AG04450 (cell line): ENCODE measurements at regions not wholly inside any gene's neighbourhood (a gene's known extent, or its start where the extent isn't known, plus 50 kb on each side); places are given as distances from the start of the nearest gene placed in this dataset.

ENCODE experiments used
- CTCF ChIA-PET: fragments of 300-600, 350-600 bp; formaldehyde crosslinking; extraction: SDS; loops from one replicate; lab custom pipeline; 2022; ENCODE audit warnings: antibody characterized with exemption, inconsistent platforms; lab: Charles Lee
- POLR2A ChIA-PET: fragments of 350-600 bp; formaldehyde crosslinking; extraction: SDS; loops from one replicate; lab custom pipeline; 2021; ENCODE audit warnings: antibody characterized with exemption, inconsistent platforms; lab: Yijun Ruan, JAX
- DNase-seq: peaks from one replicate; pipeline ENCODE4 v3.0.0-alpha.2; 2011; ENCODE audit warnings: low read depth, low spot score
- H3K27ac ChIP-seq: one replicate; pipeline ENCODE4 v1.5.1; 2012; ENCODE audit warnings: low read depth, low read length, control low read depth
- H3K27me3 ChIP-seq: one replicate; pipeline ENCODE4 v1.6.0; 2012; ENCODE audit warnings: low read length; ENCODE audit not compliant: control insufficient read depth, insufficient read depth
- H3K4me3 ChIP-seq: 2 replicates; pipeline ENCODE4 v1.5.1; 2011; ENCODE audit warnings: mild to moderate bottlenecking, low read depth, low read length, control low read depth
- H3K9me3 ChIP-seq: 2 replicates; pipeline ENCODE4 v1.5.1; 2012; ENCODE audit warnings: low read length; ENCODE audit not compliant: control insufficient read depth, insufficient read depth
- CTCF ChIP-seq: IDR thresholded peaks from 2 replicates; pipeline ENCODE4 v1.5.1; 2011; ENCODE audit warnings: low read depth, low read length, control low read depth, inconsistent platforms

- Histone ChIP-seq H3K4me3 (no peak overlapping the region), H3K9me3 (no peaks in the 10 kb centered on the region), H3K27me3 (no peaks in the 10 kb centered on the region), H3K27ac (no peak overlapping the region)
- CTCF ChIA-PET = no interaction called here
- POLR2A ChIA-PET = no interaction called here
- DNase-seq = no peak
- no peak for TF ChIP-seq CTCF
These were observed 381.5 kb upstream of the MPDZ start for GRCh38 chr9:13661014-13661413.

GRCh38 chr9:13651969-13652663 lies 372.6 kb upstream of the MPDZ start:
- no peak for TF ChIP-seq CTCF
- no peak for DNase-seq
- Histone ChIP-seq H3K27me3 (no peaks in the 10 kb centered on the region), H3K4me3 (no peak overlapping the region), H3K27ac (no peak overlapping the region), H3K9me3 (no peaks in the 10 kb centered on the region)
- POLR2A ChIA-PET = no interaction called here
- CTCF ChIA-PET = interaction anchor here (0.6 kb wide), 2 partner anchors 41 to 94 kb away, joined by 3 to 4 read pairs; no protein-coding TSS in a partner anchor

- DNase-seq = no peak
- ChIA-PET CTCF (interaction anchor here (0.6 kb wide), 2 partner anchors 41 to 94 kb away, joined by 3 to 4 read pairs; no protein-coding TSS in a partner anchor), POLR2A (no interaction called here)
- no peaks in the 10 kb centered on the region for H3K27me3 ChIP-seq
- TF ChIP-seq CTCF = no peak
- H3K9me3 ChIP-seq = no peaks in the 10 kb centered on the region
- no peak overlapping the region for H3K27ac ChIP-seq
- H3K4me3 ChIP-seq = no peak overlapping the region
These were observed 372.0 kb upstream of the MPDZ start for GRCh38 chr9:13651526-13651925.

- POLR2A ChIA-PET = no interaction called here
- Histone ChIP-seq H3K27me3 (no peaks in the 10 kb centered on the region), H3K27ac (no peak overlapping the region), H3K9me3 (no peaks in the 10 kb centered on the region), H3K4me3 (no peak overlapping the region)
- TF ChIP-seq CTCF = no peak
- no peak for DNase-seq
- CTCF ChIA-PET = no interaction called here
These were observed 369.2 kb upstream of the MPDZ start for GRCh38 chr9:13648676-13649075.

GRCh38 chr9:13648068-13648467 lies 368.6 kb upstream of the MPDZ start:
- no peak overlapping the region for H3K27ac ChIP-seq
- no peak overlapping the region for H3K4me3 ChIP-seq
- H3K27me3 ChIP-seq = no peaks in the 10 kb centered on the region
- H3K9me3 ChIP-seq = no peaks in the 10 kb centered on the region
- no peak for TF ChIP-seq CTCF
- DNase-seq = no peak
- POLR2A ChIA-PET = no interaction called here
- CTCF ChIA-PET = interaction anchor here (0.6 kb wide), 1 partner anchor 1125 kb away, joined by 3 read pairs; no protein-coding TSS in a partner anchor
